ENCODE measurements at regions not wholly inside any gene's neighbourhood (a gene's known extent, or its start where the extent isn't known, plus 50 kb on each side); places are given as distances from the start of the nearest gene placed in this dataset.

DNA sequence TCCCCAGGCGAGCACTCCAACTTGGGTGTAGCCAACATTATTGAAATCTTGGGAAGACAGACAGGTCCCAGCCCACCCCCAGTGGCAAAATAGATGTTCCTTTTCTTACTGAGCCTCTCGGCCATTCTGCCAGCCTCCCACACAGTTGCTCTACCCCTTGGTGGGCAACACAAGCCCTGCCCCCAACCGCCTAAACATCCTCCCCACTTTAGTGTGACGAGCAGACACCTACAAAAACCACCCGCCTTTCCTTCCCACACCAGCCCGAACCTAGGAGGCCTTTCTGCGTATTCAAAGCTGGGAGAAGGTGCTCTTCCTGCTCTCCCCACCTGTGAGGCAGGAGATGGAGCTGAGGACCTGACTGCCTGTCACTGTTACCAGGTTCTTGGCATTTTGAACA is 58.6 kb upstream of the CAB39 start:
- TF ChIP-seq CEBPB (IDR thresholded peaks at IDR 0.05) (no peak), RAD21 (IDR thresholded peaks at IDR 0.05; ENCODE audit: low read depth) (no peak), CREB1 (IDR thresholded peaks at IDR 0.05; ENCODE audit: low read depth) (no peak), TEAD4 (IDR thresholded peaks at IDR 0.05) (no peak), EP300 (IDR thresholded peaks at IDR 0.05; ENCODE audit: borderline replicate concordance) (no peak), TAF1 (IDR thresholded peaks at IDR 0.05; ENCODE audit: low read depth) (no peak), TCF12 (IDR thresholded peaks at IDR 0.05; ENCODE audit: low read depth) (no peak), FOXM1 (IDR thresholded peaks at IDR 0.05; ENCODE audit: borderline replicate concordance, low read depth) (no peak)
- TF ChIP-seq, protein P1, sequence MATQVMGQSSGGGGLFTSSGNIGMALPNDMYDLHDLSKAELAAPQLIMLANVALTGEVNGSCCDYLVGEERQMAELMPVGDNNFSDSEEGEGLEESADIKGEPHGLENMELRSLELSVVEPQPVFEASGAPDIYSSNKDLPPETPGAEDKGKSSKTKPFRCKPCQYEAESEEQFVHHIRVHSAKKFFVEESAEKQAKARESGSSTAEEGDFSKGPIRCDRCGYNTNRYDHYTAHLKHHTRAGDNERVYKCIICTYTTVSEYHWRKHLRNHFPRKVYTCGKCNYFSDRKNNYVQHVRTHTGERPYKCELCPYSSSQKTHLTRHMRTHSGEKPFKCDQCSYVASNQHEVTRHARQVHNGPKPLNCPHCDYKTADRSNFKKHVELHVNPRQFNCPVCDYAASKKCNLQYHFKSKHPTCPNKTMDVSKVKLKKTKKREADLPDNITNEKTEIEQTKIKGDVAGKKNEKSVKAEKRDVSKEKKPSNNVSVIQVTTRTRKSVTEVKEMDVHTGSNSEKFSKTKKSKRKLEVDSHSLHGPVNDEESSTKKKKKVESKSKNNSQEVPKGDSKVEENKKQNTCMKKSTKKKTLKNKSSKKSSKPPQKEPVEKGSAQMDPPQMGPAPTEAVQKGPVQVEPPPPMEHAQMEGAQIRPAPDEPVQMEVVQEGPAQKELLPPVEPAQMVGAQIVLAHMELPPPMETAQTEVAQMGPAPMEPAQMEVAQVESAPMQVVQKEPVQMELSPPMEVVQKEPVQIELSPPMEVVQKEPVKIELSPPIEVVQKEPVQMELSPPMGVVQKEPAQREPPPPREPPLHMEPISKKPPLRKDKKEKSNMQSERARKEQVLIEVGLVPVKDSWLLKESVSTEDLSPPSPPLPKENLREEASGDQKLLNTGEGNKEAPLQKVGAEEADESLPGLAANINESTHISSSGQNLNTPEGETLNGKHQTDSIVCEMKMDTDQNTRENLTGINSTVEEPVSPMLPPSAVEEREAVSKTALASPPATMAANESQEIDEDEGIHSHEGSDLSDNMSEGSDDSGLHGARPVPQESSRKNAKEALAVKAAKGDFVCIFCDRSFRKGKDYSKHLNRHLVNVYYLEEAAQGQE (IDR thresholded peaks at IDR 0.05; ENCODE audit: low read depth), result no peak
- TF ChIP-seq, protein P2, sequence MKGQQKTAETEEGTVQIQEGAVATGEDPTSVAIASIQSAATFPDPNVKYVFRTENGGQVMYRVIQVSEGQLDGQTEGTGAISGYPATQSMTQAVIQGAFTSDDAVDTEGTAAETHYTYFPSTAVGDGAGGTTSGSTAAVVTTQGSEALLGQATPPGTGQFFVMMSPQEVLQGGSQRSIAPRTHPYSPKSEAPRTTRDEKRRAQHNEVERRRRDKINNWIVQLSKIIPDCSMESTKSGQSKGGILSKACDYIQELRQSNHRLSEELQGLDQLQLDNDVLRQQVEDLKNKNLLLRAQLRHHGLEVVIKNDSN (IDR thresholded peaks at IDR 0.05), result no peak
- TF ChIP-seq, protein P3, sequence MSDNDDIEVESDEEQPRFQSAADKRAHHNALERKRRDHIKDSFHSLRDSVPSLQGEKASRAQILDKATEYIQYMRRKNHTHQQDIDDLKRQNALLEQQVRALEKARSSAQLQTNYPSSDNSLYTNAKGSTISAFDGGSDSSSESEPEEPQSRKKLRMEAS (IDR thresholded peaks at IDR 0.05), result no peak

Data from Ishikawa (cell line).